A549 (cell line): ENCODE measurements at regions not wholly inside any gene's neighbourhood (a gene's known extent, or its start where the extent isn't known, plus 50 kb on each side); places are given as distances from the start of the nearest gene placed in this dataset.

Experiments
- ATAC-seq, 2 experiments: fragments of 200-7000 bp in 1 of 2; fragments of >200 bp in 1 of 2; cut with Nextera tagmentation in 1 of 2; cut with Tn5 transposase in 1 of 2; 3 replicates each; pipeline versions ENCODE4 v1.8.0 to v1.9.1; 2018 to 2020; ENCODE audit warnings: mild to moderate bottlenecking in 1 of 2, moderate library complexity in 1 of 2
- CTCF ChIA-PET: fragments of 300-600 bp; sonication (Branson Sonifier 250); formaldehyde crosslinking; extraction: SDS; loops from one replicate; lab custom pipeline; 2021; ENCODE audit warnings: antibody characterized with exemption, inconsistent platforms; lab: Yijun Ruan, JAX
- POLR2A ChIA-PET: fragments of 350-600 bp; formaldehyde crosslinking; extraction: SDS; loops from one replicate; lab custom pipeline; 2021; ENCODE audit warnings: antibody characterized with exemption, inconsistent platforms; lab: Yijun Ruan, JAX
- DNase-seq, 2 experiments: peaks; one replicate each; pipeline versions ENCODE4 v3.0.0 to v3.0.0-alpha.2; 2011 to 2016; ENCODE audit warnings: low read depth in 1 of 2, low spot score in 1 of 2
- FAIRE-seq: peaks from 2 replicates; lab custom pipeline; 2011; peaks lifted over from hg19 to GRCh38; lab: Jason Lieb, UNC
- H3K27ac ChIP-seq, 2 experiments: fragments of >200 bp; sonication (Bioruptor Twin); formaldehyde crosslinking; 3 replicates each; pipeline ENCODE4 v1.5.1; 2016 to 2017
- H3K4me1 ChIP-seq: fragments of >200 bp; sonication (Bioruptor Twin); formaldehyde crosslinking; 3 replicates; pipeline ENCODE4 v1.6.1; 2016
- H3K4me2 ChIP-seq: fragments of >200 bp; sonication (Bioruptor Twin); formaldehyde crosslinking; 3 replicates; pipeline ENCODE4 v1.6.1; 2016
- H3K4me3 ChIP-seq: fragments of >200 bp; sonication (Bioruptor Twin); formaldehyde crosslinking; 3 replicates; pipeline ENCODE4 v1.5.1; 2016
- H3K9me3 ChIP-seq: fragments of >200 bp; sonication (Bioruptor Twin); formaldehyde crosslinking; 3 replicates; pipeline ENCODE4 v1.6.1; 2016
- CBX8 ChIP-seq: fragments of 200-600 bp; sonication (generic); IDR thresholded peaks from 2 replicates; pipeline ENCODE4 v1.6.1; 2016
- CTCF ChIP-seq: fragments of >200 bp; sonication (Bioruptor Twin); formaldehyde crosslinking; IDR thresholded peaks from 3 replicates; pipeline ENCODE4 v1.5.1; 2016
- EHMT2 ChIP-seq: fragments of 200-600 bp; sonication (generic); IDR thresholded peaks from 2 replicates; pipeline ENCODE4 v1.6.1; 2016; ENCODE audit warnings: antibody characterized with exemption, low read depth, mild to moderate bottlenecking, moderate library complexity
- EP300 ChIP-seq, 2 experiments: fragments of >200 bp; sonication (Bioruptor Twin); formaldehyde crosslinking; IDR thresholded peaks; 2 replicates in 1 of 2; 3 replicates in 1 of 2; pipeline ENCODE4 v1.6.1; 2016 to 2017
- GATA3 ChIP-seq: IDR thresholded peaks from 2 replicates; pipeline ENCODE4 v1.6.1; 2012; ENCODE audit warnings: borderline replicate concordance
- JUN ChIP-seq, 2 experiments: fragments of >200 bp; sonication (Bioruptor Twin); formaldehyde crosslinking; IDR thresholded peaks; 2 replicates in 1 of 2; 3 replicates in 1 of 2; pipeline ENCODE4 v1.6.1; 2016 to 2017
- JUNB ChIP-seq: fragments of >200 bp; sonication (Bioruptor Twin); formaldehyde crosslinking; IDR thresholded peaks from 2 replicates; pipeline ENCODE4 v1.6.1; 2016
- MAFK ChIP-seq: fragments of 450-650 bp; IDR thresholded peaks from 2 replicates; pipeline ENCODE4 v1.6.1; 2014; ENCODE audit not compliant: partially characterized antibody
- MAZ ChIP-seq: fragments of 150-350 bp; IDR thresholded peaks from 2 replicates; pipeline ENCODE4 v1.6.1; 2014; ENCODE audit warnings: antibody characterized with exemption, low read depth, low read length, borderline replicate concordance
- NPAS2 ChIP-seq: fragments of 250-450 bp; sonication (Bioruptor Pico); IDR thresholded peaks from 2 replicates; pipeline ENCODE4 v1.8.0; 2022; ENCODE audit warnings: mild to moderate bottlenecking, moderate library complexity, borderline replicate concordance
- NR3C1 ChIP-seq: fragments of >200 bp; sonication (Bioruptor Twin); formaldehyde crosslinking; IDR thresholded peaks from 3 replicates; pipeline ENCODE4 v1.6.1; 2017
- POLR2AphosphoS2 ChIP-seq: conservative IDR thresholded peaks from 2 replicates; pipeline ENCODE4 v1.6.1; 2012; ENCODE audit warnings: low read length, improper control_type of control experiment, inconsistent platforms
- REST ChIP-seq: fragments of 200-600 bp; sonication (generic); IDR thresholded peaks from 2 replicates; pipeline ENCODE4 v1.6.1; 2016; ENCODE audit warnings: antibody characterized with exemption, mild to moderate bottlenecking, moderate library complexity
- RFX5 ChIP-seq: fragments of 450-650 bp; IDR thresholded peaks from 2 replicates; pipeline ENCODE4 v1.7.1; 2014; ENCODE audit warnings: antibody characterized with exemption, mild to moderate bottlenecking, moderate library complexity
- RNF2 ChIP-seq: fragments of 200-600 bp; sonication (generic); IDR thresholded peaks from 2 replicates; pipeline ENCODE4 v1.6.1; 2016; ENCODE audit warnings: low read depth, mild to moderate bottlenecking, antibody characterized with exemption, moderate library complexity, borderline replicate concordance
- SREBF2 ChIP-seq: fragments of 450-650 bp; IDR thresholded peaks from 2 replicates; pipeline ENCODE4 v1.6.1; 2014; ENCODE audit warnings: mild to moderate bottlenecking, moderate library complexity
- TFCP2L1 ChIP-seq: fragments of 250-450 bp; sonication (Bioruptor Pico); IDR thresholded peaks from 2 replicates; pipeline ENCODE4 v1.5.0; 2021; ENCODE audit warnings: mild to moderate bottlenecking
- ZC3H11A ChIP-seq: fragments of 450-650 bp; IDR thresholded peaks from 2 replicates; pipeline ENCODE4 v1.6.1; 2014; ENCODE audit warnings: antibody characterized with exemption, mild to moderate bottlenecking
- ZFP36 ChIP-seq: fragments of 450-650 bp; IDR thresholded peaks from 2 replicates; pipeline ENCODE4 v1.6.1; 2014; ENCODE audit warnings: borderline replicate concordance; ENCODE audit not compliant: partially characterized antibody
- ZNF302 ChIP-seq: fragments of 250-450 bp; sonication (Bioruptor Pico); IDR thresholded peaks from 2 replicates; pipeline ENCODE4 v1.9.0; 2021; ENCODE audit warnings: inconsistent platforms, mild to moderate bottlenecking, moderate library complexity
- WGBS: methylation state at CpG from one replicate; pipeline ENCODE4 v1.1.6; 2017; ENCODE audit errors: missing lambda C conversion rate; 5-methylcytosine and 5-hydroxymethylcytosine counted together
- TF ChIP-seq, protein P1 (sequence below): fragments of >200 bp; sonication (Bioruptor Twin); formaldehyde crosslinking; IDR thresholded peaks from 3 replicates; pipeline ENCODE4 v1.6.1; 2016
- TF ChIP-seq, protein P2 (sequence below): fragments of 450-650 bp; IDR thresholded peaks from 2 replicates; pipeline ENCODE4 v1.6.1; 2014; ENCODE audit warnings: antibody characterized with exemption

DNA sequence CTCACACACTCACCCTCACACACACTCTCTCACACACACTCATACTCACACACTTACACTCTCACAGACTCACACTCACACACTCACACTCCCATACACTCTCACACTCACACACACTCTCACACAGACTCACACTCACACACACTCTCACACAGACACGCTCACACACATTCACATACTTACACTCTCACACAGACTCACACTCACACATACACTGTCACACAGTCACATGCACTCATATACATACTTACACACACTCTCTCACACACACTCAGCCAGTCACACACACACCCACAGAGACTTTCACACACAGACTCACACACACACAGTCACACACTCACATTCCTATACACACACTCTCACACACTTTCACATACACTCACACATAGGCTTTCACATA is 1478.8 kb downstream of the BRD1 start:
- Histone ChIP-seq H3K4me3 (no peak overlapping the region), H3K27ac (peak overlapping the region in 1 of 2 experiments; percentile 51; a peak in 2 of 6 replicates), H3K9me3 (no peaks in the 10 kb centered on the region), H3K4me1 (peaks cover 34% of the 10 kb centered on the region), H3K4me2 (no peak overlapping the region)
- no peak for ATAC-seq
- TF ChIP-seq JUNB: no peak
- no peak for TF ChIP-seq EHMT2
- no peak for TF ChIP-seq MAFK
- no peak for TF ChIP-seq RNF2
- TF ChIP-seq EP300 (IDR thresholded peaks at IDR 0.05): no peak
- no peak for TF ChIP-seq SREBF2
- no peak for TF ChIP-seq TFCP2L1
- TF ChIP-seq CBX8: no peak
- TF ChIP-seq MAZ: no peak
- TF ChIP-seq ZC3H11A: no peak
- no peak for TF ChIP-seq REST
- TF ChIP-seq ZNF302 (CRISPR knock-in tag): no peak
- no peak for TF ChIP-seq GATA3
- TF ChIP-seq JUN (IDR thresholded peaks at IDR 0.05): no peak
- TF ChIP-seq, protein P1, sequence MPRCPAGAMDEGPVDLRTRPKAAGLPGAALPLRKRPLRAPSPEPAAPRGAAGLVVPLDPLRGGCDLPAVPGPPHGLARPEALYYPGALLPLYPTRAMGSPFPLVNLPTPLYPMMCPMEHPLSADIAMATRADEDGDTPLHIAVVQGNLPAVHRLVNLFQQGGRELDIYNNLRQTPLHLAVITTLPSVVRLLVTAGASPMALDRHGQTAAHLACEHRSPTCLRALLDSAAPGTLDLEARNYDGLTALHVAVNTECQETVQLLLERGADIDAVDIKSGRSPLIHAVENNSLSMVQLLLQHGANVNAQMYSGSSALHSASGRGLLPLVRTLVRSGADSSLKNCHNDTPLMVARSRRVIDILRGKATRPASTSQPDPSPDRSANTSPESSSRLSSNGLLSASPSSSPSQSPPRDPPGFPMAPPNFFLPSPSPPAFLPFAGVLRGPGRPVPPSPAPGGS: no peak
- TF ChIP-seq POLR2AphosphoS2: no peak
- TF ChIP-seq RFX5: no peak
- ChIA-PET POLR2A (no interaction called here), CTCF (no interaction called here)
- no peak for FAIRE-seq
- WGBS: 85% methylated on average over 1 of the region's 1 CpG
- no peak for DNase-seq

DNA sequence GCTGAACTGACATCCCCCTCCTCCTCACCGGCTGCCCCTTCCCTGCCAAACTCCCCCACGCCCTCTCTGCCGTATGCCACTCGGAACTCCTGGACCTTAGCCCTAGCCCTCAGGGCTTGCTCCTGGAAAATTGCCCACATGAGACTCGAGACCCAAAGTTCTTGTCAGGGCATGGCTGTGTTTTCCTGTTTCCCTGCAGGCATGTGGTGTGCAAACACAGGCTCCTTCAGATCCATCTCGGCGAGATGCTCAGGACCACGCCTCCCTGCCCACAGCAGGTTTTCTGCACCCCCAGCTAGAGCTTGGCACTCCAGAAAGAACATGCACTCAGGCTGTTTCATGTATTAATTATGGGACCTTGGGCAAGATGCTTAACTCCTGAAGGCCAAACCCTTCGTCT is 1480.4 kb downstream of the BRD1 start:
- TF ChIP-seq EP300 (IDR thresholded peaks at IDR 0.05) (no peak), RNF2 (no peak), TFCP2L1 (no peak), NPAS2 (CRISPR knock-in tag) (no peak), CTCF (no peak), ZFP36 (no peak), GATA3 (no peak), NR3C1 (no peak)
- TF ChIP-seq, protein P2, sequence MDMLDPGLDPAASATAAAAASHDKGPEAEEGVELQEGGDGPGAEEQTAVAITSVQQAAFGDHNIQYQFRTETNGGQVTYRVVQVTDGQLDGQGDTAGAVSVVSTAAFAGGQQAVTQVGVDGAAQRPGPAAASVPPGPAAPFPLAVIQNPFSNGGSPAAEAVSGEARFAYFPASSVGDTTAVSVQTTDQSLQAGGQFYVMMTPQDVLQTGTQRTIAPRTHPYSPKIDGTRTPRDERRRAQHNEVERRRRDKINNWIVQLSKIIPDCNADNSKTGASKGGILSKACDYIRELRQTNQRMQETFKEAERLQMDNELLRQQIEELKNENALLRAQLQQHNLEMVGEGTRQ: no peak
- Histone ChIP-seq H3K9me3 (no peaks in the 10 kb centered on the region), H3K4me3 (no peak overlapping the region), H3K4me2 (0 out of 3 replicates have a peak overlapping the region, but pooled peaks have one; percentile 21), H3K27ac (peak overlapping the region; percentile 32 to 58; a peak in 4 of 6 replicates), H3K4me1 (peaks cover 18% of the 10 kb centered on the region)
- no peak; a peak in 1 of 6 replicates for ATAC-seq
- POLR2A ChIA-PET: no interaction called here
- WGBS: 41% methylated on average over 9 of the region's 9 CpGs
- CTCF ChIA-PET: no interaction called here
- DNase-seq: no peak
- FAIRE-seq: no peak
